D721Med (cell line): ENCODE measurements at regions not wholly inside any gene's neighbourhood (a gene's known extent, or its start where the extent isn't known, plus 50 kb on each side); places are given as distances from the start of the nearest gene placed in this dataset.
A peak's percentile ranks its signal among the peaks of the same experiment; 100 is the strongest.
"Not testable (repeated sequence)": the region's sequence is repeated elsewhere in the genome, so short reads cannot be mapped to it uniquely, and the experiment has no call there.

Experiments used
- DNase-seq: peaks from one replicate; pipeline ENCODE4 v3.0.0; 2011; ENCODE audit warnings: low spot score; ENCODE audit not compliant: insufficient read length
- FAIRE-seq: peaks from 2 replicates; lab custom pipeline; 2011; peaks lifted over from hg19 to GRCh38; lab: Jason Lieb, UNC
- TF ChIP-seq, protein P1 (sequence below): IDR thresholded peaks from 2 replicates; pipeline ENCODE4 v1.5.1; 2012; ENCODE audit warnings: mild to moderate bottlenecking, control low read depth; ENCODE audit not compliant: insufficient read depth; ENCODE audit errors: missing control alignments

GRCh38 chr4:31474221-31474620, 754.1 kb downstream of the PCDH7 start:
- no peak for DNase-seq
- no peak for FAIRE-seq
- TF ChIP-seq, protein P1, sequence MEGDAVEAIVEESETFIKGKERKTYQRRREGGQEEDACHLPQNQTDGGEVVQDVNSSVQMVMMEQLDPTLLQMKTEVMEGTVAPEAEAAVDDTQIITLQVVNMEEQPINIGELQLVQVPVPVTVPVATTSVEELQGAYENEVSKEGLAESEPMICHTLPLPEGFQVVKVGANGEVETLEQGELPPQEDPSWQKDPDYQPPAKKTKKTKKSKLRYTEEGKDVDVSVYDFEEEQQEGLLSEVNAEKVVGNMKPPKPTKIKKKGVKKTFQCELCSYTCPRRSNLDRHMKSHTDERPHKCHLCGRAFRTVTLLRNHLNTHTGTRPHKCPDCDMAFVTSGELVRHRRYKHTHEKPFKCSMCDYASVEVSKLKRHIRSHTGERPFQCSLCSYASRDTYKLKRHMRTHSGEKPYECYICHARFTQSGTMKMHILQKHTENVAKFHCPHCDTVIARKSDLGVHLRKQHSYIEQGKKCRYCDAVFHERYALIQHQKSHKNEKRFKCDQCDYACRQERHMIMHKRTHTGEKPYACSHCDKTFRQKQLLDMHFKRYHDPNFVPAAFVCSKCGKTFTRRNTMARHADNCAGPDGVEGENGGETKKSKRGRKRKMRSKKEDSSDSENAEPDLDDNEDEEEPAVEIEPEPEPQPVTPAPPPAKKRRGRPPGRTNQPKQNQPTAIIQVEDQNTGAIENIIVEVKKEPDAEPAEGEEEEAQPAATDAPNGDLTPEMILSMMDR = no peak

GRCh38 chr4:31482691-31483090, 762.5 kb downstream of the PCDH7 start:
- FAIRE-seq (peak; percentile 95), DNase-seq (peak; percentile 21)
- TF ChIP-seq, protein P1 = no peak

DNA sequence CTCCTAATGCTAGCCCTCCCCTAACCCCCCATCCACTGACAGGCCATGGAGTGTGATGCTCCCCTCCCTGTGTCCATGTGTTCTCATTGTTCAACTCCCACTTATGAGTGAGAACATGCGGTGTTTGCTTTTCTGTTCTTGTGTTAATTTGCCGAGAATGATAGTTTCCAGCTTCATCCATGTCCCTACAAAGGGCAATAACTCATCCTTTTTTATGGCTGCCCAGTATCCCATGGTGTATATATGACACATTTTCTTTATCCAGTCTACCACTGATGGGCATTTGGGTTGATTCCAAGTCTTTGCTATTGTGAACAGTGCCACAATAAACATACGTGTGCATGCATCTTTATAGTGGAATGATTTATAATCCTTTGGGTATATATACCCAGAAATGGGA, 779.0 kb downstream of the PCDH7 start:
- FAIRE-seq, DNase-seq: not testable (repeated sequence)

DNA sequence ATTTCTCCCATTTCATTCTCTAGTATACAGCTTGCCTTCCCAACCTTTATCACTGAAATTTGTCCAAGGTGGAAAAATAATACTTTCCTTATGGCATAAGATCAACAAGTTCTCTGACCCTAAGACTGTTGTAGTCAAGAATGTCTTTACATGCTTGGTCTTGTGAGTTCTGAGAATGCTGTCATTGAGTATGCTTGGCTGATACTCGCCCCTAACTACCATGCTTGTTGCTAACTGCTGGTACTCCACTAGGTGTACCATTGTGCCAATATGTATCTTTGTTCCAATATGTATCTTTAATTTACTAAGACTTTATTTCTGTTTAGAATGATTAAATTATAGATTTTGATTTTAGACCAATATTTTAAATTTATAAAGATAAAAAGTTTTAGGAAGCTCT, 796.4 kb downstream of the PCDH7 start:
- TF ChIP-seq, protein P1 = no peak
- DNase-seq (no peak), FAIRE-seq (no peak)

- DNase-seq = no peak
- TF ChIP-seq, protein P1 = no peak
- FAIRE-seq = no peak
Measured at GRCh38 chr4:31518796-31519250, 798.7 kb downstream of the PCDH7 start.

GRCh38 chr4:31530555-31530954, 810.4 kb downstream of the PCDH7 start:
- no peak for FAIRE-seq
- DNase-seq = no peak
- TF ChIP-seq, protein P1 = no peak

DNA sequence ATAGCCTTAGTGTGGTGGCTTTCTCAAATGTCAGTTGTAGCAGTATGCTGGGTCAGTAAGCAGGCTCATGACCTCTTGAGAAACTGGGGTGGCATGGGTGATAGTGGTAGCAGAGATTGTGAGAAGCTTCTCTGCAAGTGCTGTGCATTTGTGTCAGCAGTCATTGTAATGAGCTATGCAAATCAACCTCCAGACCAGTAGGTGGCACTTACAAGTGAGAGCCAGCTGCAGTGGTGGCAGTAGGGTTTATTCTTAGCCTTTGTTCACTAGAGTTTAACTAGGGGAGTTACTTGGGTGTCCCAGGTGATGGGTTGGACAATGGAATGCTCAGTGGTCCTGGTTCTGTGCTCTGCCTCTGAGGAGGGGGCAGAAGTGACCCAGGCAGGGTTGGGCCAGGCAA, 818.7 kb downstream of the PCDH7 start:
- TF ChIP-seq, protein P1 = no peak
- FAIRE-seq (no peak), DNase-seq (no peak)

DNA sequence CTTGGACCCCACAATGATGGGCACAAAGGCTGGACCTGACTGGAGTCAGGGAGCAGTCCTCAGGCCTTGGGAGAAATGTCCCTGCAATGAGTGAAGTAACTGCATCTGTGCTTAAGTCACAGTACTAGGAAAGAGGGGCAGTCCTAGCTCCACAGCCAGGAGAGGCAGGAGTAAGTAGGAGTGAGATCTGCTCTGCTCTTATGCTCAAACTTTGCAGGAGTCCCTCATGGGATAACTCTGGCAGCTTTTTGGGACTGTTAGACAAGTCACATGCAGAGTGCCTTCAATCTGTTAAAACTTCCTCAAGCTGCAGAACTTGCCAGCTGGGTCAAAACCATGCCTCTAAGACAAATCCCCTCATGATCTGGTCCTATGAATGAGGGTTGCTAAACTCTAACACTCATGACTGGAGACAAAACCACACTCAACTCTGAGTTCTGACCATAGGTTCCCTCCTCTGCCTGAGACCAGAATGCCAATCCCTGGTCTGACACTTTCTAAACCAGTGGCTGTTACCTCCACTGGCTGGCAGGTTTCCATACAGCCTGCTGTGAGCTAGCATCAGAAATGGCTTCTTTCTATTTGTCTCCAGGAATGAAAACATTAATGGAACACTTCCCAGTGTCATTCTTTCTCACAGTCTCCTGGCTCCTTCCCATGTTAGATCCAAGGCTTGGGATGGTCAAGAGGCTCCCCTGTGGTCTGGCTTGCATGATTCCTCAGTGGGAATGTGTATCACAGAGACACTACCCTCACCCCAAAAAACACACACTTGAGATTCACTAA, 819.3 kb downstream of the PCDH7 start:
- FAIRE-seq (no peak), DNase-seq (no peak)
- TF ChIP-seq, protein P1 = no peak
